ENCODE measurements at regions not wholly inside any gene's neighbourhood (a gene's known extent, or its start where the extent isn't known, plus 50 kb on each side); places are given as distances from the start of the nearest gene placed in this dataset.

- Histone ChIP-seq H3K27ac (ENCODE audit: low read depth, low read length) (no peak overlapping the region), H3K4me2 (ENCODE audit: insufficient read depth, low read length) (no peak overlapping the region), H2AFZ (ENCODE audit: low read length) (no peak overlapping the region), H4K20me1 (ENCODE audit: insufficient read depth, low read length) (no peaks in the 10 kb centered on the region), H3K4me1 (ENCODE audit: insufficient read depth, low read length) (peaks cover 19% of the 10 kb centered on the region), H3K79me2 (ENCODE audit: insufficient read depth, low read length) (no peaks in the 10 kb centered on the region), H3K4me3 (ENCODE audit: insufficient read depth, low read length) (no peak overlapping the region), H3K27me3 (ENCODE audit: insufficient read depth, low read length) (peaks cover 19% of the 10 kb centered on the region), H3K36me3 (ENCODE audit: insufficient read depth, low read length) (no peaks in the 10 kb centered on the region), H3K9me3 (ENCODE audit: low read depth, low read length) (no peaks in the 10 kb centered on the region)
- TF ChIP-seq, protein P1, sequence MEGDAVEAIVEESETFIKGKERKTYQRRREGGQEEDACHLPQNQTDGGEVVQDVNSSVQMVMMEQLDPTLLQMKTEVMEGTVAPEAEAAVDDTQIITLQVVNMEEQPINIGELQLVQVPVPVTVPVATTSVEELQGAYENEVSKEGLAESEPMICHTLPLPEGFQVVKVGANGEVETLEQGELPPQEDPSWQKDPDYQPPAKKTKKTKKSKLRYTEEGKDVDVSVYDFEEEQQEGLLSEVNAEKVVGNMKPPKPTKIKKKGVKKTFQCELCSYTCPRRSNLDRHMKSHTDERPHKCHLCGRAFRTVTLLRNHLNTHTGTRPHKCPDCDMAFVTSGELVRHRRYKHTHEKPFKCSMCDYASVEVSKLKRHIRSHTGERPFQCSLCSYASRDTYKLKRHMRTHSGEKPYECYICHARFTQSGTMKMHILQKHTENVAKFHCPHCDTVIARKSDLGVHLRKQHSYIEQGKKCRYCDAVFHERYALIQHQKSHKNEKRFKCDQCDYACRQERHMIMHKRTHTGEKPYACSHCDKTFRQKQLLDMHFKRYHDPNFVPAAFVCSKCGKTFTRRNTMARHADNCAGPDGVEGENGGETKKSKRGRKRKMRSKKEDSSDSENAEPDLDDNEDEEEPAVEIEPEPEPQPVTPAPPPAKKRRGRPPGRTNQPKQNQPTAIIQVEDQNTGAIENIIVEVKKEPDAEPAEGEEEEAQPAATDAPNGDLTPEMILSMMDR (IDR thresholded peaks at IDR 0.05; ENCODE audit: extremely low read depth, low read depth, low read length), result no peak
- DNase-seq (ENCODE audit: insufficient read length, low spot score, missing footprints), result no peak
Observed at GRCh38 chr20:48287552-48288170, 502.4 kb upstream of the SULF2 start.

DNA sequence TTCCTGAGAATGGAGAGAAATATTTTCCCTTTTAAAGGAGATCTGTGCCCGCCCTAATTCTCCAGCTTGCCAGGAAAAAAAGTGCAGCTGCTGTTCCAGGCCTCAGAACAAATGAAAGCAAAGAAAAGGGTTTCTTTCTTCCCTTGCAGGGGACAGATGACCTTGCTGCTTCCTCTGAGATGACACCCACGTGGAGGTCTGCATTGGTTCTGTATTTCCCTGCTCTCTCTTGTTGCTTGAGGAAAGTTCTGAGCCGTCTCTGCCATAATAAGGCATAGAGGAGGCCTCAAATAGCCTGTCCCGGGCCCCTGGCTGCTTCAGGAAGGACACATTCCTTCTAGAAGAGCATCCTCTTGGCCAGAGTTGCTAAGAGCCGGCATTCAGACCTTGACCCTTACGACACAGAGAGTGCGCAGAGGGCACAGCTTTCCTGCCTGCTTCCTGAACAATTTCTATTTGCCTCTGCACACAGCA, 501.8 kb upstream of the SULF2 start:
- H3K27me3 ChIP-seq (ENCODE audit: insufficient read depth, low read length), result peaks cover 22% of the 10 kb centered on the region
- H2AFZ ChIP-seq (ENCODE audit: low read length), result peak overlapping the region; percentile 69
- H3K79me2 ChIP-seq (ENCODE audit: insufficient read depth, low read length), result no peaks in the 10 kb centered on the region
- no peaks in the 10 kb centered on the region for H3K36me3 ChIP-seq (ENCODE audit: insufficient read depth, low read length)
- H3K9me3 ChIP-seq (ENCODE audit: low read depth, low read length), result no peaks in the 10 kb centered on the region
- H3K4me3 ChIP-seq (ENCODE audit: insufficient read depth, low read length), result no peak overlapping the region
- peaks cover 19% of the 10 kb centered on the region for H3K4me1 ChIP-seq (ENCODE audit: insufficient read depth, low read length)
- no peaks in the 10 kb centered on the region for H4K20me1 ChIP-seq (ENCODE audit: insufficient read depth, low read length)
- no peak overlapping the region for H3K4me2 ChIP-seq (ENCODE audit: insufficient read depth, low read length)
- no peak for DNase-seq (ENCODE audit: insufficient read length, low spot score, missing footprints)
- TF ChIP-seq, protein P1 (IDR thresholded peaks at IDR 0.05; ENCODE audit: extremely low read depth, low read depth, low read length), result no peak
- H3K27ac ChIP-seq (ENCODE audit: low read depth, low read length), result no peak overlapping the region

DNA sequence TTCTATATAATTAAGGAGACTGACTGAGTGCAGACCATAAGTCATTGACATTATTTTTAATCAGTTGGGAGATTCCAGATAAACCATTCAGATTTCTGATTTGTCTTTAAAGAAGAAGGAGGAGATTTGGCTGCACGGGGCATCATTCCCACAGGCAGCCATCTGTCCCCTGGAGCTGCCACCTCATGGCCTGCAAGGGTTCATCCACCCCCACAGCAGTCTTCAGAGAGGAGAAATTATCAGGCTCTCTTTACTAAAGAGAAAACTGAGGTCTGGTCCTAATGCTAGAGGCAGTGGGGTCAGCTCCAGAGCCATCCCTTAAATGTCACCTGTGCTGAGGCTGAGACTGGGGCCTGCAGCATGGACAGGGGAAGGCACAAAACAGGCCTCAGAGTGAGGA, 501.3 kb upstream of the SULF2 start:
- TF ChIP-seq, protein P1 (IDR thresholded peaks at IDR 0.05; ENCODE audit: extremely low read depth, low read depth, low read length), result no peak
- H3K4me1 ChIP-seq (ENCODE audit: insufficient read depth, low read length), result peaks cover 19% of the 10 kb centered on the region
- no peak for DNase-seq (ENCODE audit: insufficient read length, low spot score, missing footprints)
- peak overlapping the region; percentile 69 for H2AFZ ChIP-seq (ENCODE audit: low read length)
- H3K27ac ChIP-seq (ENCODE audit: low read depth, low read length), result no peak overlapping the region
- H3K4me3 ChIP-seq (ENCODE audit: insufficient read depth, low read length), result no peak overlapping the region
- no peaks in the 10 kb centered on the region for H4K20me1 ChIP-seq (ENCODE audit: insufficient read depth, low read length)
- H3K27me3 ChIP-seq (ENCODE audit: insufficient read depth, low read length), result peaks cover 21% of the 10 kb centered on the region
- no peaks in the 10 kb centered on the region for H3K9me3 ChIP-seq (ENCODE audit: low read depth, low read length)
- H3K4me2 ChIP-seq (ENCODE audit: insufficient read depth, low read length), result no peak overlapping the region
- no peaks in the 10 kb centered on the region for H3K79me2 ChIP-seq (ENCODE audit: insufficient read depth, low read length)
- no peaks in the 10 kb centered on the region for H3K36me3 ChIP-seq (ENCODE audit: insufficient read depth, low read length)

DNA sequence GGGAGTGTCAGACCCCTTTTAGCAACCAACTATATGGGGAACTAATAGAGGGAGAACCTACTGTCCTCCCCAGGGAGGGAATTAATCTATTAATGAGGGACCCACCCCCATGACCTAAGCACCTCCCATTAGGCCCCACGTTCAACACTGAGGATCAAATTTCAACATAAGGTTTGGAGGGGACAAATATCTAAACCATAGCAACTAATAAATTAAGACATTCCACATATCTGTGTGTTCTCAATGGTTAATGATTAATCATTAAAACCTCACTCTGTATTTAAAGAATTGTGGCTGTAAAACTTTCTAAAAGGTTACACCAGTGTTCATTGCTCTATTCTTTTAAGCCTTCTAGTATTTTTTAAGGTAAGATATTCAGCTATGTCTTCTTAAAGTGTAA, 500.4 kb upstream of the SULF2 start:
- Histone ChIP-seq H3K36me3 (ENCODE audit: insufficient read depth, low read length) (no peaks in the 10 kb centered on the region), H2AFZ (ENCODE audit: low read length) (no peak overlapping the region), H3K9me3 (ENCODE audit: low read depth, low read length) (no peaks in the 10 kb centered on the region), H3K4me2 (ENCODE audit: insufficient read depth, low read length) (no peak overlapping the region), H3K79me2 (ENCODE audit: insufficient read depth, low read length) (no peaks in the 10 kb centered on the region), H3K4me3 (ENCODE audit: insufficient read depth, low read length) (no peak overlapping the region), H3K27me3 (ENCODE audit: insufficient read depth, low read length) (peaks cover 15% of the 10 kb centered on the region), H4K20me1 (ENCODE audit: insufficient read depth, low read length) (no peaks in the 10 kb centered on the region), H3K27ac (ENCODE audit: low read depth, low read length) (no peak overlapping the region), H3K4me1 (ENCODE audit: insufficient read depth, low read length) (peaks cover 19% of the 10 kb centered on the region)
- TF ChIP-seq, protein P1 (IDR thresholded peaks at IDR 0.05; ENCODE audit: extremely low read depth, low read depth, low read length), result no peak
- no peak for DNase-seq (ENCODE audit: insufficient read length, low spot score, missing footprints)

All from osteoblast (primary cell).